ENCODE measurements at regions not wholly inside any gene's neighbourhood (a gene's known extent, or its start where the extent isn't known, plus 50 kb on each side); places are given as distances from the start of the nearest gene placed in this dataset.

- Histone ChIP-seq H3K9me3 (no peaks in the 10 kb centered on the region), H3K27ac (no peak overlapping the region), H3K4me1 (no peaks in the 10 kb centered on the region), H3K27me3 (no peaks in the 10 kb centered on the region), H3K36me3 (no peaks in the 10 kb centered on the region), H3K4me3 (no peak overlapping the region)
- no peak for DNase-seq (ENCODE audit: low spot score in 2 of 2)
- TF ChIP-seq POLR2AphosphoS5 (IDR thresholded peaks at IDR 0.05), result no peak
- TF ChIP-seq, protein P1, sequence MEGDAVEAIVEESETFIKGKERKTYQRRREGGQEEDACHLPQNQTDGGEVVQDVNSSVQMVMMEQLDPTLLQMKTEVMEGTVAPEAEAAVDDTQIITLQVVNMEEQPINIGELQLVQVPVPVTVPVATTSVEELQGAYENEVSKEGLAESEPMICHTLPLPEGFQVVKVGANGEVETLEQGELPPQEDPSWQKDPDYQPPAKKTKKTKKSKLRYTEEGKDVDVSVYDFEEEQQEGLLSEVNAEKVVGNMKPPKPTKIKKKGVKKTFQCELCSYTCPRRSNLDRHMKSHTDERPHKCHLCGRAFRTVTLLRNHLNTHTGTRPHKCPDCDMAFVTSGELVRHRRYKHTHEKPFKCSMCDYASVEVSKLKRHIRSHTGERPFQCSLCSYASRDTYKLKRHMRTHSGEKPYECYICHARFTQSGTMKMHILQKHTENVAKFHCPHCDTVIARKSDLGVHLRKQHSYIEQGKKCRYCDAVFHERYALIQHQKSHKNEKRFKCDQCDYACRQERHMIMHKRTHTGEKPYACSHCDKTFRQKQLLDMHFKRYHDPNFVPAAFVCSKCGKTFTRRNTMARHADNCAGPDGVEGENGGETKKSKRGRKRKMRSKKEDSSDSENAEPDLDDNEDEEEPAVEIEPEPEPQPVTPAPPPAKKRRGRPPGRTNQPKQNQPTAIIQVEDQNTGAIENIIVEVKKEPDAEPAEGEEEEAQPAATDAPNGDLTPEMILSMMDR (IDR thresholded peaks at IDR 0.05), result no peak
- TF ChIP-seq EP300 (IDR thresholded peaks at IDR 0.05), result no peak
- no peak for TF ChIP-seq POLR2A (IDR thresholded peaks at IDR 0.05)
- WGBS, result 85% methylated on average over 5 of the region's 5 CpGs
Measured at GRCh38 chr3:152916753-152917279, 81.9 kb downstream of the P2RY1 start.

- no peaks in the 10 kb centered on the region for H3K4me1 ChIP-seq
- H3K27ac ChIP-seq, result no peak overlapping the region
- no peaks in the 10 kb centered on the region for H3K36me3 ChIP-seq
- no peaks in the 10 kb centered on the region for H3K27me3 ChIP-seq
- TF ChIP-seq POLR2AphosphoS5 (IDR thresholded peaks at IDR 0.05), result no peak
- TF ChIP-seq EP300 (IDR thresholded peaks at IDR 0.05), result no peak
- TF ChIP-seq POLR2A (IDR thresholded peaks at IDR 0.05), result no peak
- TF ChIP-seq, protein P1 (IDR thresholded peaks at IDR 0.05), result no peak
- DNase-seq (ENCODE audit: low spot score in 2 of 2), result no peak
- H3K4me3 ChIP-seq, result no peak overlapping the region
- H3K9me3 ChIP-seq, result no peaks in the 10 kb centered on the region
Measured at GRCh38 chr3:152921351-152921750, 86.4 kb downstream of the P2RY1 start.

DNA sequence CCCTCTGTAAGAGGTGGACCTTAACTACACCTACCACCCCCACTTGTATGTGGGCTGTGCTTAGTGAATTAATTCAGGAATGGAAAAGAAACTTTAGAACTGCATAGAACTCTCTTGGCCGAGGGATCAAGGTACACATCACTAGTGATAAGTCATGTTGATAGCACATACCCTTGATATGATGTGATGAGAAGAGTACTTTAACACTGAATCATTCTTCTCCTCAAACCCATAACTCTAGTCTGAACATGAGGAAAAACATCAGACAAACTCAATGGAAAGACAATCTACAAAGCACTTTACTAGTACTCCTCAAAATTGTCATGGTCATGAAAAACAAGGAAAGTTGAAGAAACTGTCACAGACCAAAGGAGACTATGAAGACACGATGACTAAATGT, 87.6 kb downstream of the P2RY1 start:
- TF ChIP-seq POLR2A (IDR thresholded peaks at IDR 0.05), result no peak
- no peak for TF ChIP-seq EP300 (IDR thresholded peaks at IDR 0.05)
- TF ChIP-seq POLR2AphosphoS5 (IDR thresholded peaks at IDR 0.05), result no peak
- TF ChIP-seq, protein P1 (IDR thresholded peaks at IDR 0.05), result no peak
- no peak overlapping the region for H3K27ac ChIP-seq
- no peaks in the 10 kb centered on the region for H3K27me3 ChIP-seq
- H3K36me3 ChIP-seq, result no peaks in the 10 kb centered on the region
- 80% methylated on average over 2 of the region's 2 CpGs for WGBS
- no peaks in the 10 kb centered on the region for H3K9me3 ChIP-seq
- no peak for DNase-seq (ENCODE audit: low spot score in 2 of 2)
- no peak overlapping the region for H3K4me3 ChIP-seq
- H3K4me1 ChIP-seq, result no peaks in the 10 kb centered on the region

GRCh38 chr3:152927131-152927530, 92.2 kb downstream of the P2RY1 start:
- TF ChIP-seq, protein P1 (IDR thresholded peaks at IDR 0.05), result no peak
- TF ChIP-seq EP300 (IDR thresholded peaks at IDR 0.05), result no peak
- WGBS, result 23% methylated on average over 3 of the region's 3 CpGs
- H3K27ac ChIP-seq, result no peak overlapping the region
- no peaks in the 10 kb centered on the region for H3K4me1 ChIP-seq
- H3K9me3 ChIP-seq, result no peaks in the 10 kb centered on the region
- DNase-seq (ENCODE audit: low spot score in 2 of 2), result no peak
- H3K27me3 ChIP-seq, result no peaks in the 10 kb centered on the region
- H3K36me3 ChIP-seq, result no peaks in the 10 kb centered on the region
- no peak overlapping the region for H3K4me3 ChIP-seq

DNA sequence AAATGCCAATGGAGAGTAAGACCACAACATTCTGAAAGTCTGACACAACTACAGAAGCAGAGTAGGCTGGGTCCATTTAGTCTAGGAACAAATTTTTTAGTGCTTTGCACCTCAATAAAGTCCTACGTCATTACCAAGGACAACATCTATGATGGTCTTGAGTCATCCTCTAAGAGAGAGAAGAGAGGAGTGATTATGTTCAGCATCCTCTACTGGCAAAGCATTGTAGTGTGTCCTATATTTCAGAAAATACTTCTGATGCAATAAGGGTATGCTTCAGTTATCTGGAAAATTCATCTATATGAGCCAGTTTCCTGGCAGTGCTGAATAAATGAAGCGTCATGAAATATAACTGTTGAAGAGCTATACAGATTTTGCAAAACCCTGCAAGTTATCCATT, 95.6 kb downstream of the P2RY1 start:
- TF ChIP-seq POLR2A (IDR thresholded peaks at IDR 0.05), result no peak
- WGBS, result 93% methylated on average over 2 of the region's 2 CpGs

GRCh38 chr3:152937234-152937633, 102.3 kb downstream of the P2RY1 start:
- no peak for DNase-seq (ENCODE audit: low spot score in 2 of 2)
- Histone ChIP-seq H3K36me3 (no peaks in the 10 kb centered on the region), H3K9me3 (no peaks in the 10 kb centered on the region), H3K27me3 (no peaks in the 10 kb centered on the region), H3K4me1 (peaks cover 8% of the 10 kb centered on the region), H3K4me3 (no peak overlapping the region), H3K27ac (no peak overlapping the region)
- TF ChIP-seq, protein P1 (IDR thresholded peaks at IDR 0.05), result peak in 1 of 2 donors; percentile 8
- TF ChIP-seq POLR2A (IDR thresholded peaks at IDR 0.05), result no peak
- 67% methylated on average over 2 of the region's 2 CpGs for WGBS

More for the DNA sequence above, 95.6 kb downstream of the P2RY1 start:
- DNase-seq (ENCODE audit: low spot score in 2 of 2), result no peak
- Histone ChIP-seq H3K4me1 (no peaks in the 10 kb centered on the region), H3K4me3 (no peak overlapping the region), H3K9me3 (no peaks in the 10 kb centered on the region), H3K36me3 (no peaks in the 10 kb centered on the region), H3K27ac (no peak overlapping the region), H3K27me3 (no peaks in the 10 kb centered on the region)
